HG02623 (cell line): ENCODE measurements at regions not wholly inside any gene's neighbourhood (a gene's known extent, or its start where the extent isn't known, plus 50 kb on each side); places are given as distances from the start of the nearest gene placed in this dataset.
"Not testable (repeated sequence)": the region's sequence is repeated elsewhere in the genome, so short reads cannot be mapped to it uniquely, and the experiment has no call there.

Experiments
- ATAC-seq: cut with Tn5 transposase; IDR thresholded peaks from one replicate; pipeline ENCODE4 v1.9.1; 2021; ENCODE audit warnings: moderate library complexity; ENCODE audit not compliant: unreplicated experiment

DNA sequence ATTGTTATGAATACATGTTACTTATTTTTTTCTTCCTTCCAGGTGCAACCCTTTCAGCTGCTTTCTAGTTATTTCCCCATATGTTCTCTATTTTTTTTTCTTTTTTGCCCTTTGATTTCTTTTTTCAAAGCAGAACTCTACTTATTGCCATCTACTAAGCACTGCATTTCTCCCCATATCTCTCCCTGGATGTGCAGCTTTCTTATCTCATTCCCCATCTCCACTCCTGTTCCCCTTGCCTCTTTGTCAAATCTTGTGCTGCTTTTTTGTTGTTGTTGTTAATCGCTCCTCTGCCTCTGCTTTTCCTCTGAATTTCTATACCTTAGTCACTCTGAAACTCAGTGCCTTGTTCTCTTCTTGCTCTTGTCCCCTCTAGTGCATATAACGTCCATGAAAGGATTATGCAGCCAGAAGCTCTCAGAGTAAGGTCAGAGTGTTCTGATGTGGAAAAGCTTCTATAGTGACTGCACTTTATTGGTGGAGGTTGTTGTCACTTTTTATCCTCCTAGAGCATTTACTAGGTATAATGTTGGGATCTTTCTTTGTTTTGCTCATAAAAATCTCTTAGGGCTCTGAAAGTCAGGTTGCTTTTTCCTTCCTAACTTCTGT is 51.1 kb upstream of the JADE1 start:
- no peak for ATAC-seq

DNA sequence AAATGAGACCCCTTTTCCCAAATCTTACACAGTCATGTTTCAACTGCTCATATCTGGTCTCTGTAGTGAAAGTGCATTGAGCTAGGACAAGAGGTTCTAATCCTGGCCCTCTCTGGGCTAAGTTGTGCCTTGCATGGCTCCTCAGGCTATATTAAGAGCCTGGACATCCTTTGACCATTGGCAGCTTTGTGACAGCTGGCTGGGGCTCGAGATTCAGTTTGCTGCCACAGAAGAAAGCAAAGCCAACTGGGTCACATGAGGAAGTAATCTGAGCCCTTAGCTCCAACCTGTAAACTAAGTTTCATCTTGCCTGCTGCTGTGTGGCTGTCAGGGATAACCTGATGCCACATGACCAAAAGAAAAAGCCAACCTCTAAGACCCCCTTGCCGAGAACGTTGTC is 51.8 kb upstream of the JADE1 start:
- no peak for ATAC-seq

GRCh38 chr4:128751354-128751753 is 58.1 kb upstream of the JADE1 start:
- no peak for ATAC-seq

DNA sequence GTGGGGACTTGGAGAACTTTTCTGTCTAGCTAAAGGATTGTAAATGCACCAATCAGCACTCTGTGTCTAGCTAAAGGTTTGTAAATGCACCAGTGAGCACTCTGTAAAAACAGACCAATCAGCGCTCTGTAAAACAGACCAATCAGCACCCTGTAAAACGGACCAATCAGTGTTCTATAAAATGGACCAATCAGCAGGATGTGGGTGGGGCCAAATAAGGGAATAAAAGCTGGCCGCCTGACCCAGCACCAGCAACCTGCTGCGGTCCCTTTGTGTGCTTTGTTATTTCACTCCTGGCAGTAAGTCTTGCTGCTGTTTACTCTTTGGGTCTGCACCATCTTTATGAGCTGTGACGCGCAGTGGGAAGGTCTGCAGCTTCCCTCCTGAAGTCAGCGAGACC is 67.8 kb upstream of the JADE1 start:
- not testable (repeated sequence) for ATAC-seq

- ATAC-seq: no peak
Measured at GRCh38 chr4:128737098-128737513, 72.4 kb upstream of the JADE1 start.

DNA sequence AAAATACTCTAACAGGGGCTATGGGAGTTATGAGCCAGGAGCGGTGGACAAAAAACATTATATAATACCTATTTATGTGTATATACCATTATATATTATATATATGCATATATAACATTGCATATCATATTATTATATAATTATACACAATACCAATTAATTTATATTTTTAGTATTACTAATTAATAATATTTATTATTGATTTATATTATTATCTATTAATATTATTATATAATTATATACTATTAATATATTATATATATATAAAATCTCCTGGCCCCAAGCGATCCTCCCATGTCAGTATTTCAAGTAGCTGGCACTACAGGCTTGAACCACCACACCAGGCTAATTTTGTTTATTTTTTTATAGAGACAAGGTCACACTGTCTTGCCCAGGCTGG is 73.8 kb upstream of the JADE1 start:
- ATAC-seq: no peak

DNA sequence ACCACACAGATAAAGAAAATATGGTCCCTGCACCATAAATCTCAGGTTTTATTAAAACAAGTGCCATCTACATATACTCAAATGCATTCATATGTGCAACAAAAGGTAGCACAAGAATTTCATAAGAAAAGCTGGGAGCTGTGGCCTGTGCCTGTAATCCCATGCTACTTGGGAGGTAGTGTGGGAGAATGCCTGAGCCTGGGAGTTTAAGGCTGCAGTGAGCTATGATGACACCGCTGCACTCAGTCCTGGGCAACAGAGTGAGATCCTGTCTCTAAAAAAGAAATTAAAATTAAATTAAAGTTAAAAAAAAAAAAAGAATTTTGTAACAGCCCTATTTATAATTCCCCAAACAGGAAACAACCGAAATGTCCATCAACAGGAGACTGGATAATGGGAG is 81.3 kb upstream of the JADE1 start:
- no peak for ATAC-seq

DNA sequence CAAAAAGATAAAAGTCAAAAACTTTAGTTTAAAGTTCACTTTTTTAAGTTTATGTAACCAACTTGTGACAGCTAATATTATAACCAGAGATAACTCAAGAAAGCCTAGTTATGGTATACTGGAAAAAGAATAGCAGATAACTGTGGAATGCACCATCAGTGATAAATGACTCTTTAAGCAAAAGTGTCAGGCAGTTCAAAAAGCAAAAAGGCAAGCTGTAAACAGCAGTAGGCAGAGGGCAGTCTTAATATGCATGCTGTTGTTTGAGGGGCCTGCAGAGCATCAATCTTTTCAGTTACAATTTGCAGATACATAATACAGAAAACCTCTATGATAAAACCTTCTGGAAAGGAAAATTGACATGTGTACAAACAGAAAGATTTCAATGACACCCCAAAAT is 81.8 kb upstream of the JADE1 start:
- ATAC-seq: no peak

DNA sequence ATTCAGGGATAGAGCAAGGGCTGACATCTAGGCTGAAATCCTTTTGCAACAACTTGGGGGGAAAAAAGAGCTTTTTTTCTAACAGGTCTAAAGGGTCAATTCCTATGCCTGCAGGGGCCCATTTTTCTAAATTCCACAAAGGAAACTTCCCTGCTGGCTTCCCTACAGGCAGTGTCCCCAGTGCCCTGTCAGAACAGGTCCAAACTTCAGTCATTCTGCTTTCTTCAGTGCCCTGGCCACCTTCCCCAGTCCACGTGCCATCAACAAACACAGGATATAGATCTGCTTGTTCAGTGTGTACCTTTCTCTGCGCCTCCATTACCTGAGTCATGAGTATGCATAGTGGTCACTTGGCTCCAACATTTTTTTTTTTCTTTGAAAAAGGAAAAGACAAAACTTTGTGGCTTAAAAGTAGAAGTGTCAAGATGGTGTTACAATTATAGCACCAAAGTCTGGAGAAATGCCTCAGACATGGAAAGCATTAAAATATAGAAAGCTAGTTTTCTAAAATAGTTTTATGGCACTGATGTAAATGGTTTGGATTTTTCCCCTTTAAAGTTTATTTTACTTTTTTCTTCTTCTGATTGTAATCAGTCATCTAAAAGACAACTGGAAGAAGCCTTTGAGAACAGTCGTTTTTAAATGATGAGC is 84.0 kb upstream of the JADE1 start:
- ATAC-seq: no peak

GRCh38 chr4:128722911-128723310 is 86.6 kb upstream of the JADE1 start:
- ATAC-seq: no peak

- no peak for ATAC-seq
Measured at GRCh38 chr4:128721896-128722295, 87.6 kb upstream of the JADE1 start.

- ATAC-seq: no peak
Measured at GRCh38 chr4:128720270-128720669, 89.2 kb upstream of the JADE1 start.

DNA sequence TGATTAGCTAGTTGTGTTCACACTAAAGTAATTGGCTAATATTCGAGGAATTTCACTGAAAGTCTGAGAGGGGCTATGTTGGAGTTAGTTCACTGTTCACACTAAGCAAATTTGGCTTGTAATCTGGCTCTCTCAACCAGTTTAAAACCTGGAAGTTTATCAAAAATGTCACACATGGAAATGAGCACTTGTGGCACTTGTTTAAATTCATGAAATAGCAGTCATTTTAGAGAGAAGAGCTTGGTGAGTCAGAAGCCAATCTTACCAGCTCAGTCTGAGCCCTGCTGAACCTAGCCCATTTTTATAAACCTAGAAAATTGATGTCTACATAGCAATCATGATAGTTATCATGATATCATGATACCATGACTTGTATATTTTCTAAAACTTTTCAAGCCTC is 90.7 kb upstream of the JADE1 start:
- no peak for ATAC-seq

DNA sequence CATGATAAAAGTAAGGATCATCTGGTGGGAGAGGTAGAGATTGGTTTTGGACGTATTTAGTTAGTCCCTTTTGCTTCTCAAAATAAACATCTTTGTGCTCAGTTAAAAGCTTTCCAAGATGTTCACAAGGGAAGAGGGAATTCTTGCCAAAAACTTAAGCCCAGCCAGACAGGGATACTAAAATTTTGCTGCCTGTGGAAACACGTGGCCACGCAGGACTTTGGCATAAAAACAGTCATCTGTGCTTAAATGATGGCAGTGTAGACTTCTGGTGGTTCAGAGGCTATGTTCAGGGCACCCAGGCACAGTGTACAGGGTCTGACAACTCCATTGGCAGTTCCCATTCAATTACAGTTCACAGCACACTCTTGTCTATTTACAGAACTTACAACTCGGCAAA is 93.2 kb upstream of the JADE1 start:
- no peak for ATAC-seq

DNA sequence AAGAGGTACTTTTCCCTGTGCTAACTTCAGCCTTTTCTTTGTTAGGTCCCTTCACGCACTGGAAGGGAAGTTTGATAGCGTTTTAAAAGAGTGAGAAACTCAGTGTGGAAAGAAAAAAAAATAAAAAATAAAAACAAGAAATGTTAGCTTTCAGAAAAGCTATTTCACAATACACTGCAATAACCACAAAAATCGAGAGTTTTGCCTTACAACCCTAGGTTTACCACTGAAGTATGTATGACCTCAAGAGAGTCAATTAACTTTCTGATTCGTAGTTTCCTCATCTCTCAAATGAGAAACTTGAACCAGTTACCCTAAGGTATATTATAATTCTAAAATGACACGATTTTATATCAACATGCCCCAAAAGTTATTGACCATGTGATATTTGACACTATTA is 93.9 kb upstream of the JADE1 start:
- no peak for ATAC-seq

DNA sequence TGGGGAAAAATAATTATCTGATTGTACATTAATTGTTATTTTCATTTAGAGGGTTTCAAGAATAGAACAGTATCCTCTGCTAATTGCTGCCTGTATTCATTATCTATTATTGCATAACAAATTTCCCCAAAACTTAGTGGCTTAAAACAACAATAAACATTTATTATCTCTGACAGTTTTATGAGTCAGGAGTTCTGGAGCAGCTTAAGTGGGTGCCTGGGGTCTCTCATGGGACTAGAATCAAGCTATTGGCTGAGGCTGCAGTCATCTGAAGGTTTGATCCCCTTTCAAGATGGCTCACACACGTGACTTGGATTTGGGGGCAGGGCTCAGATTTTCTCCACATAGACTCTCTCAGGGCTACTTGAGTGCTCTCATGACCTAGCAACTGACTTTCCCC is 98.1 kb upstream of the JADE1 start:
- ATAC-seq: no peak

- no peak for ATAC-seq
Measured at GRCh38 chr4:128709268-128709667, 100.2 kb upstream of the JADE1 start.

GRCh38 chr4:128707864-128708263 is 101.6 kb upstream of the JADE1 start:
- no peak for ATAC-seq

GRCh38 chr4:128703948-128704347 is 105.6 kb upstream of the JADE1 start:
- no peak for ATAC-seq

GRCh38 chr4:128700659-128701350 is 108.7 kb upstream of the JADE1 start:
- no peak for ATAC-seq

- ATAC-seq: no peak
Measured at GRCh38 chr4:128698386-128698785, 111.1 kb upstream of the JADE1 start.

- ATAC-seq: no peak
Measured at GRCh38 chr4:128697323-128697722, 112.2 kb upstream of the JADE1 start.
